GM19324 (cell line): ENCODE measurements at regions not wholly inside any gene's neighbourhood (a gene's known extent, or its start where the extent isn't known, plus 50 kb on each side); places are given as distances from the start of the nearest gene placed in this dataset.
"Not testable (repeated sequence)": the region's sequence is repeated elsewhere in the genome, so short reads cannot be mapped to it uniquely, and the experiment has no call there.

Experiments
- ATAC-seq: cut with Tn5 transposase; IDR thresholded peaks from one replicate; pipeline ENCODE4 v1.9.1; 2021; ENCODE audit warnings: mild to moderate bottlenecking, moderate library complexity; ENCODE audit not compliant: unreplicated experiment, low FRiP score

DNA sequence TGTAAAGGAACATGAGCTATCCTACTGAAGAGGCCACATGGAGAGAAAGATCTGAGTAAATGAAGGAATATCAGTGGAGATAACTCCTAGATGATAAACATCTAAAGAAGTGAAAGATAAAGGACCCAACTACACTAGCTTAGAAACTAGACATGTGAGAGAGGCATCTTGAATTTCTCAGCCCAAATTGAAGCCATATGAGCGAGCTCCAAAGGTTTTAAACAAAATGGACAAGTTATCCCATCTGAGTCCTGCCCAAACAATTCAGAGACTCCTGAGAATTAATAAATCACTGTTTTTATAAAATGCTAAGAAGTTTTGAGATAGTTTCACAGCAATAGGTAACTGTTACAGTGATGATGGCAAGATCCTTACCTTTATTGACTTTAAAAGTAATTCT is 438.9 kb downstream of the NAV3 start:
- no peak for ATAC-seq

DNA sequence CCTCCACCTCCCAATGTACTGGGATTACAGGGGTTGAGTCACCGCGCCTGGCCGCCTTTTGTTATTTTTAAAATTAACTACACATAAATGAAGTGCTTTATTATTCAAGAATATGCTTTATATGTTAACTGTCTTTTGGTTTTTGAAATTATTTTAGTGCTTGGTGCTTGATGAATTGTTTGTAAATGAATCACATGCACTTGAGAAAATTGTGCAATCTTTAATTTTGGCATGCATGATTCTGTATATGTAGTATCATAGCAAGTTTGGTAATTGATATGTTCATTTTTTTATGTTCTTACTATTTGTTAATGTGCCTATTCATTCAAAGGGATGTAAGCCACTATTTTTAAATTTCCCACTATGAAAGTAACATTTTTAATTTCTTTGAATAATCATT is 440.9 kb downstream of the NAV3 start:
- ATAC-seq: no peak

DNA sequence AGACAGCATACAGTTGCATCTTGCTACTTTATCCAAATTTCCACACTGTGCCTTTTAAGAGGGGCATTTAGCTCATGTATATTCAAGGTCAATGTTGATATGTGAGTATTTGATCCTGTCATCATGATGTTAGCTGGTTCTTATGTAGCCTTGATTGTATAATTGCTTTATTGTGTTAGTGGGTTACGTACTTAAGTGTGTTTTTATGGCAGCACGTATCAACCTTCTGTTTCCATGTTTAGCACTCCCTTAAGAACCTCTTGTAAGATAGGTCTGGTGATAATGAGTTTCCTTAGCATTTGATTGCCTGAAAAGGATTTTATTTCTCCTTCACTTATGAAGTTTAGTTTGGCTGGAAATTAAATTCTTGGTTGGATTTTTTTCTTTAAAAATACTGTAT is 445.2 kb downstream of the NAV3 start:
- ATAC-seq: no peak

DNA sequence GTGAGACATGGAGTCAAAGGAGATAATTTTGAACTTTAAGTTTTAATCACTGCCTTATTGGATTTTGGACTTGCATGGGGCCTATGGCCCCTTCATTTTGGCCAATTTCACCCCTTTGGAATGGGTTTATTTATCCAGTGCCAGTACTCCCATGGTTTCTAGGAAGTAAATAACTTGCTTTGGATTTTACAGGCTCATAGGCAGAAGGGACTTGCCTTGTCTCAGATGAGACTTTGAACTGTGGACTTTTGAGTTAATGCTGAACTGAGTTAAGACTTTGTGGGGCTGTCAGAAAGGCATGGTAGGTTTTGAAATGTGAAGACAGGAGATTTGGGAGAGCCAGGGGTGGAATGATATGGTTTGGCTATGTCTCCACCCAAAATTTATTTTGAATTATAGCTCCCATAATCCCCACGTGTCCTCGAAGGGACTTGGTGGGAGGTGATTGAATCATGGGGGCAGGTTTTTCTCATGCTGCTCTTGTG is 448.1 kb downstream of the NAV3 start:
- ATAC-seq: no peak

DNA sequence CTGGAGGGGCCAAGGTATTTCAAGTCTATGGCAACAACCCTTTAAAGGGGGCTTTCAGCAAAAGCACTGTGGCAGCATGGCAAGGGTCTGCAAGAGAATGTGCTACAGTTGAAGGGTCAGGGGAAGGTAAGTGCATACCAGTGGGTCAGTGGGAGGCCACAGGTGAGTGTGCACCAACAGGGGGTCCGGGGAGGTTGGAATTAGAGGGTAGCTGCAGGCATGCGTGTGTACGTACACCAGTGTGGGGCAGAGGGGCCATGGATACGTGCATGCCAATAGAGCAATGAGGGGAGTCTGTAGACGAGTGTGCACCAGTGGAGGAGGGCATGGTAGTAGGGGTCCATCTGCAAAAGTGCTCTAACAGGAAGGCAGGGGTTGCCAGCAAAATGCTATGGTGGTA is 448.9 kb downstream of the NAV3 start:
- no peak for ATAC-seq

DNA sequence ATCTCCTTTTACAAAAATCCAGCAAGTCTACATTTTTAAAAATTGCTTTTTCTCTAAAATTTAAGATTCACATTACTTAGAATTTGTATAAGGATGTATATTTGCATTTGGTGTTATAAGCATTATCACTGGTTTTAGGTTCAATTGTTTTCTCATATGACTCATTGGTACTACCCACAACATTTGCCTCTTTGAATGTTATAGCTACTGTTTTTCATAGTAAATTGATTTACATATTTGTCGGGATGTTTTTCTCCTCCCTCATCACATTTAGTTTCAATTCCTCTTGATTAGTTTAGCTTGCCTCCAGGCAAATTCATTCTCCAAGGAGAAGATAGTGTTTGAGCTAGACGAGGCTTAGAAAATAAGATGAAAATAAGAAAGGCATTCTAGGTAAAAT is 450.4 kb downstream of the NAV3 start:
- ATAC-seq: not testable (repeated sequence)

DNA sequence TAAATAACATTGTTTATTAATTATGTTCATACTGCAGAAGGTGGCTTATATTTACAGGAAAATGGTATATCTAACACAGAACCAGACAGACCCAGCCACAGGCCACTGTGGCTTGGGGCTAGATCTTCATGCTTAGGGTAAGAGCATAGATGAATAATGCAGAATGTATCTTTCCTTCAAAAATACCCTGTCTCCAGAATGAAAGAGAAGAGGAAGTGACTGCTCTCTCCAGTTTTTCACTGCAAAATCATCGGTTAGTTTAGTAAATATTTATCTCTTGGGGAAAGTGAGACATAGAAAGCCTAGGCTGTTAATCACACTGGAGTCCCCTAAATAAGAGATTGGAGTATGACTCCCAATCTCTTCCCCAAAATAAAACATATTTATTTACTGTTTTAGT is 453.7 kb downstream of the NAV3 start:
- no peak for ATAC-seq

DNA sequence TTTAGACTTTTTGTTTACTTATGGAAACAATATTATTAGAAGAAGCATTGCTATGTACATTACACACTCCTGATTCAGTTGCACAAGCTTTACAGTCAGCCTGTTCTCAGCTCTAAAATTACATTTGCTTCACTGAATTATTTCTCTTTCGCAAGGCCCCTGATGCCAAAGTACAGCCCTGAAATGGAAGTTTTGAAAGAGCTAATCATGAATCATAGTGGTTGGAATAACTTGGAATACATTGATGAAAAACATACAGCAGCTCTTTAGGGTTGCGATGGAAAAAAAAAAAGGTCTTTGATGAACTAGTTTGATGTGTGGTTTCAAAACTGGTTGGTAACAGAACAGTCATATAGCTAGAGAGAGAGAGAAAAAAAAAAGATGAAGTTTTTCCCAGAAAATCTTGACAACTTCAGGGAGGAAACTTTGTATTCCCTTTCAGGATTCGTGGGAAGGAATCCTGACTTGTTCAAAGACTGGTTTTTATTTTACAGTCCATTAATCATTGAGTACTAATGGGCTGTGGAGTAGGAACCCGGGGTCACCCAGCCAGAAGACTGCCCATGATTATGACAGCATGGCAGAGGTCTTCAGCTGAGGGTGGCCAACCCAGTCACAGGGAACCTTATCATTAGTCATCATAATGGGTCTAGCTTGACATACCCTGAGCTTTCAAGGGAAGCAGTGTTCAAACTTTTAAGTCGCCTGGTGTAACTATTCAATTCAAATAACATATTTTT is 460.1 kb downstream of the NAV3 start:
- no peak for ATAC-seq

DNA sequence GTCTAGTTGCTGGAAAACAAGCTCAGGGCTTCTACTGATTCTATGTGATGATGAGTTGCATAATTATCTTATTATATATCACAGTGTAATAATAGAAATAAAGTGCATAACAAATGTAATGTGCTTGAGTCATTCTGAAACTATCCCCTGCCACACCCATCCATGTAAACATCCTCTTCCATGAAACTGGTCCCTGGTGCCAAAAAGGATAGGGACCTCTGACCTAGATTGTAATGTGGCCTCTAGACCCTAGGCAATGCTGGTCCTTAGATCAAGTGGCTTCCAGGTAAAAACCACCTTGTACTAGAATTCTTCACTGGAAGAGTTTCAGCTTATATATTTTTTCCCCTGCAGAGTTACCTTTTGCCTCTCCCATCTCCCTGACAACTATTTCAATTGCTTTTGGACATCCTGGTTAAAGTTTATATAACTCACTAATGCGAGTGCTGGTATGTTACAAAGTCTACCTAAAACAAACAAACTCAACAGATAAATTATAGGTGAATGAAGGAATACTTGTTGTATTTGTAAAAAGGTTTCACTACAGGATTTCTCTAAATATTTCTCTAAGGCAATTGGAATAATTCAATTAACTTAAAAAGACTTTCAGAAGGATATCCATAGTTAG is 462.5 kb downstream of the NAV3 start:
- ATAC-seq: no peak

DNA sequence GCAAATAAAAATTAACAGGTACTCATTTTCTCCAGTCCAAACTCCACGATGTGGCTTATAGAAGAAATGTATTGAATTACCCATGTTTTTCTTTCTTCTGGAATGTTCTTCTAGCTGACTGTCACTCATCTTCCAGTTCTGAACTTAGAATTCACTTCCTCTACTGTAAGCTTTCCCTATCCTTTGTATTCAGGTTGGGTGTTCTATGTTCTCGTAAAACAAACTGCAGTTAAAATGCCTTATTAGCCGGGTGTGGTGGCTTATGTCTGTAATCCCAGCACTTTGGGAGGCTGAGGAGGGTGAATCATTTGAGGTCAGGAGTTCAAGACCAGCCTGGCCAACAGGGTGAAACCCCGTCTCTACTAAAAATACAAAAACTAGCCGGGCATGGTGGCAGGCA is 470.6 kb downstream of the NAV3 start:
- not testable (repeated sequence) for ATAC-seq

DNA sequence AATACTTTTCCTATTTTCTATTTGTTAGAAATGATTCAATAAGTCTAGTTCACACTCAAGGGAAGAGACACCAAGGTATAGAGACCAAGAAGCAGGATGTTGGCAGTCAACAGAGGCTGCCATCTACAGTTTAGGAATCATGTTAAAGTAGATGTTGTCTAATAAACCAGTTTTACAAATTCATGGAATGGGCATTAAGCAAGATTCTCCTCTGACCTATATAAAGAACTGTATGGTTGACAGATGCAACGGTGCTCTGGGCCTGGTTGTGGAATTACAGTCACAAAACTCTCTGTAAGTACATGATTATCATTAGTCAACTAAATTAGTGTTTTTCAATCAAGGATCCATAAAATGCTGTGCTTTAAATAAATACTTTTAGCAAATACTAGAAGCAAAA is 475.1 kb downstream of the NAV3 start:
- no peak for ATAC-seq

DNA sequence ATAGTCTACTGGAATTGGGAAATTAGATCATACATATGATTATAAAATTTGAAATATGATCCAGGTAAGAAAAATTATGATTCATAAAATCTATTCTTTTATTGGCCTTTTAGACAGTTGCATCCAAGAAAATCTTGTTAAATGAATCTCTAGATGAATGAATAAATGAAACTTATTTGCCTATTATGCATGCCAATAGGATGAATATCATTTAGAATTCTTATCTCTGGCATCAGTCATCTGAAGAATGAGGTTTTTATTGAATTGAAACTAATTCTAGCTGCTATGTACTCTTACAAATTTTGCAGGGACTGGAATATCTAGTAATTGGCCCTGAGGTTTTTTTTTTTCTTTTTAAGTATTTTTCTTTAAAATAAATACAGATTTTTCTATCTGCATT is 475.5 kb downstream of the NAV3 start:
- no peak for ATAC-seq

DNA sequence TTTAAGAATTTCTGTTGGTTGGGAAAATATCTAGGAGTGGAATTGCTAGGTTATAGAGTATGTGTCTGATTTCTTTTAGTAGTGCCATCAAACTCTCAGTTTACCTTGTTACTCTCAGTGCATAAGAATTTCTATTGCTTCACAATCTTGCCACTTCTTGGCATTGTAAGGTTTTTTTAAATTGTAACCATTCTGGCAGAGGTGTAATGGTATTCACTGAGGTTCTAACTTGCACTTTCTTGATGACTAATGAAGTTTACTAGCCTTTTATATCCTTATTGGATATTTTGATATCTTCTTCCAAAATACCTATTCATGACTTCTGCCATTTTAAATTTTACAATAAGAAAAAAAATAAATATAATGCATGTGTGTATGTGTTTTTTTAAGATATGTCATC is 478.0 kb downstream of the NAV3 start:
- ATAC-seq: no peak

DNA sequence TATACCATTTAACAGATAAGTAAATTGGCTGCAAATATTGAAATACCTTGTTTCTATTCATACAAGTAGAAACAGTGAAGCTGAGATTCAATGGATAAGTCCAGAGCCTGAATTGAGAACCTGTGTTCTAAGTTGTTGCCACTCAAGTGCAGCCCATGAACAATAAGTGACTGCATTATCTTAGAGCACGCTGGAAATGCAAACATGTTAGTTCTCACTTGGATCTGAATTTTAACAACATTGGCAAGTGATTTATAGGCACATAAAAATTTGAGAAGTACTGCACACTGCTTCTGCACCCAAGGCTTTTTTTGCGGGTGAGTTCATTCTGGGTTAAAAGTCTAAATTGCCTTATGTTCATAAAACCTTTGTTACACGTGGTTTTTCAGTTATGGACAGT is 484.3 kb downstream of the NAV3 start:
- ATAC-seq: no peak

DNA sequence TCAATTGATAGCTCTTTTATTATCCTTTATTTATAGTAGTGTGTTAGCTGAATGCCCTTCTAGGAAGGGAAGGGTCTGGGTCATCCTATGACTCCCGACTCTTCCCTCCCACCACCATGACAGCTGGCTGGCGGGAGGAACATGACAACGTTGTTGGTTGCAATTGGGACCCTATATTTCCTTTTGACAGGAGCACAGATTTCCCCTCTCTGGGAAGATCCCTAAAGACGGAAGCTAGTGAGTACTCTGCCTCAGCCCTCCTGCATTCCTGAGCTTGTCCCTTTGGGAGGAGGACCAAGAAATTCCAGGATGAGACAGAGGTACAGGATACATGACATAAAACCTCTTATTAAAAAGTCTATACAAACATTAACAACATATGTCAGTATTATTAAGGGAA is 485.4 kb downstream of the NAV3 start:
- ATAC-seq: no peak

DNA sequence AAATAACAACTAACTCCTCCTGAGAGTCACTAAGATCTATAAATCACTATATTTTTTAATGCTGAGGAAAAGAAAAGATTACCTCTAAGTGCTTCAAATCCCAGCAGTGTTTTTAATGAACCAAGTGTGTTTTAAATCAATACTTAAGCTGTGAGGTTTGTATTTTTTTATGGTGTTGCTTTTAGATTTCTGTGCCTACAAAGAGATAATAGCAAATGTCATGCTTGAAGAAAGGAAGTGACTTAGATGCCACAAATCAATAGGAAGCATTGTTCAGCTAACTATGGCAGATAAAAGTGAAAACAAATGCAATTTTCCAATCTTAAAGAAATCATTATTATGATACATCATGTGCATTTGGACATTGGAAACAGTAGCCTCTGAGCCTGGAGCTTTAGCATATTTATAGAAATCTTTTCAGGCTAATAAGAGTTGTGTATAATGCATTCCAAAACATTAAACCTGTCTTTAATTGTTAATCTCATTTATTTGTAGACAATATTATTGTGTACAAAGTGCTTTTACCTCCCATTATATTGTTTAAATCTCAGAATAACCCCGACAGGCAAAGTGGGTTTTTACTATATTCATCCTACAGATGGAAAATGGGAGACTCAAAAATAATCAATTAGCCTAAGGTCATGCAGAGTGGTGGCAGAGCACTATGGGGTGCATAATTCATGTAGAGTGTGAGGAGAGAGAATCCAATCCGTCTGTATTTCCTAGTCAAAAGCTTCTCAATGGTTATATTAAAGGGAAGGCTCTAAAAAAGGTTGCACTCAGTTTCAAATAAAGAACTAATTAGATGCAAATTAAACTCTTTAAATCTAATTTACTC is 486.2 kb downstream of the NAV3 start:
- no peak for ATAC-seq

DNA sequence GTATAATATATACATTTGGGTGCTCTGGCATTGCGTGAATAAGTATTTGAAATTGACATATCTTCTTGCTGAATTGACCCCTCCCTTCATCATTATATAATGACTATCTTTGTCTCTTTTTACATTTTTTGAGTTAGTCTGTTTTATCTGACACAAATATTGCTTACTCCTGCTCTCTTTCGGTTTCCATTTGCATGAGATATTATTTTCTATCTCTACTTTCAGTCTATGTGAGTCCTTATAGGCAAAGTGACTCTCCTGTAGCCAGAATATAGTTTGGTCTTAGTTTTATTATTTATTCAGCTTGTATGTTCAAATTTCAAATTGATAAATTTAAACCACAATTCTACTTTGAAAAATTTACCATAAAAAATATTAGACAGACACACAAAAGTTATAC is 491.0 kb downstream of the NAV3 start:
- no peak for ATAC-seq

DNA sequence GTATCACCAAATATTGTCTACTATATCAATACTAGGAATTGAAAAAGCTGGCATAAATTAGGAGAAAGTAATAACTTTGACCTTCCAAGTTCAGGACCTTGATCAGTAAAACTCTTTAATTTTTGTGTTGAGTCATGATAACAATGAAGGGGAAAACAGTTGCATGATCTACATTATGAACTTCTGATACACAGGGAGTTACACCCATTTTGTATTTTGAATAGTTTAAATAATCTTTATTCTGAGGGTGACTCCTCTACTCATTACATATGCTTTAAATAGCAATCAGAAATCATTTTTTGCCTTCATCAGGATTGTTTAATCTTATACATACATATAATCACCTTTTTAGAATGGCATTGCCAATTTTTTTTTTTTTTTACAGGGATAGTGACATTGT is 492.5 kb downstream of the NAV3 start:
- ATAC-seq: no peak

DNA sequence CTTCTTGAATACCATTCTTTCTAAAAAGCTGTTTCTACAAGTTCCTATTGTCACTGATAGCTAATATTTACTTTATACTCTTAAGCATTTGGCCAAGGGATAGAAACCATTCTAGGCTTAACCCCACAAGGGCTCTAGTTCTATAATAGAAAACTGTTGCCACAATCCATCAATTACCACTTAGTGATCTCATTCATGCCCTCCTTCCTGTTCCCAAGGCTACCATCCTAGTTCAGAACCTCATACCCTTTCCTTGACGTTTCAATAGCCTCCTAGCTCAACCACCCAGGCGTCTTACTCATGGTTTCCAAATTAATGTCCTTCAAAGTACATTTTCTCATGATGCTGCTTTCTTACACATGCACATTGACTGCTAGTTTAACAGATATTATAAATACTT is 493.5 kb downstream of the NAV3 start:
- no peak for ATAC-seq

DNA sequence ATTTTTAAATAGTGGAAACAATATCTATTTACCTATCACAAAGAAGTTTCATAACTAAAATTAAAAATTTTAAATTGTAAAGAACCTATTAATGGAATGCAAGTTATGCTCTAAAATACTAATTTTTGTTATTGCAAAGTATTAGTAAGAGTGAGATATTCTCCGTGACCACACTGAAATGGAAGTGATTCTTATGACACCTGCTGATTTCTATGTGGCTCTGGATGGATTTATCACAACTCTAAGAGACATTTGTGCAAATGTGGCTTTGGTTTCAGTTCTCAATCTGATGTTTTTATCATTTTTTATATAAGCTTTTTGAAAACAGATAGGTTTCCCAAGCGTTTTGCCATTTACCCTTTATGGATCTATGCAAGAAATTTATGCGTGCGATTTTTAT is 497.8 kb downstream of the NAV3 start:
- no peak for ATAC-seq

DNA sequence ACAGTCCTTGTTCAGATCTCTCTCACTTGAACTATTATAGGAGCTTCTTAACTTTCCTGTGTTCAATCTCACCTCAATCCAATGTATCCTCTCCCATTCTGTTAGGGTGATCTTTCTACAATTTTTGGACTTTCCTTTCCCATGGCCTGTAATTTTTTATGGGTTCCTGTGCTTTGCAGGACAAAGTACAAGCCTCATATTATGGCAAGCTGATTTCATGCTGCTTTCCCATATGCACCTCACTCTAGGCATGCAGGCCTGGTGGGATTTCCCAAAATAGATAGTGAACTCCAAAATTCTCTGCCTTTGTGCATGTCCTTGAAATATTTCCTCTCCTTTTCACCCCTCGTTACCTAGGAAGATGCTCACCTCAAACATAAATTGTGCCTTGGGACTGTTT is 499.4 kb downstream of the NAV3 start:
- ATAC-seq: no peak

DNA sequence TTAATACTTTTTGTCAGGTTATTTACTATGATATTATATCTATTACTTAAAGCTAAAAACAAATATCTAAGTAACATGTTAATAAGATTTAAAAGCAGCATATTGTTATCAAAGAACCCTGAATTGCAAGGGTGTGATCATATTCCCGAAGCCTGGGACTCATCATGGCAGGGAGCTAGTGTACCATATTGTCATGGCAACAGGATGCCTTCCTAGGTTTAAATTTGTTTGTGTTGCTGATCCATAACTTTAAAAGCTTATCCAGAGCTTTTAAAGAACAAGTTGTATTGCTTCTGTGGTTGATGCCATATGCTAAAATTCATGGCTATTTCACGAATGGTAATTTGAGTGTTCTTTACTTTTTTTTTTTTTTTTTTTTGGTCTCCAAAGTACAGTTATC is 500.5 kb downstream of the NAV3 start:
- ATAC-seq: no peak
